ENCODE measurements at regions not wholly inside any gene's neighbourhood (a gene's known extent, or its start where the extent isn't known, plus 50 kb on each side); places are given as distances from the start of the nearest gene placed in this dataset.

- no peak for TF ChIP-seq CTCF (IDR thresholded peaks at IDR 0.05)
- TF ChIP-seq ZFX (IDR thresholded peaks at IDR 0.05; ENCODE audit: borderline replicate concordance), result no peak
Measured at GRCh38 chr6:122122202-122122601, 277.2 kb upstream of the HSF2 start.
